Natural killer cell (primary cell): ENCODE measurements at regions not wholly inside any gene's neighbourhood (a gene's known extent, or its start where the extent isn't known, plus 50 kb on each side); places are given as distances from the start of the nearest gene placed in this dataset.

Experiments
- ATAC-seq, 3 donors: fragments of 150-1000 bp in 2 of 3; fragments of 200-7000 bp in 1 of 3; cut with Tn5 transposase; 1 replicate in 1 of 3; 2 replicates in 2 of 3; pipeline ENCODE4 v1.10.0; 2021; ENCODE audit warnings: mild to moderate bottlenecking in 2 of 3, moderate library complexity in 2 of 3
- DNase-seq, 2 donors: peaks; one replicate each; pipeline versions ENCODE4 v3.0.0 to v3.0.0-alpha.2; 2013 to 2021; ENCODE audit warnings: mixed read lengths in 1 of 2
- H3K27ac ChIP-seq: one replicate; pipeline ENCODE4 v1.5.1; 2013; ENCODE audit warnings: mild to moderate bottlenecking, low read length
- H3K27me3 ChIP-seq: one replicate; pipeline ENCODE4 v1.6.1; 2013; ENCODE audit warnings: low read length; ENCODE audit not compliant: control insufficient read depth, insufficient read depth
- H3K36me3 ChIP-seq: one replicate; pipeline ENCODE4 v1.6.1; 2013; ENCODE audit warnings: low read length; ENCODE audit not compliant: control insufficient read depth, insufficient read depth
- H3K4me1 ChIP-seq: one replicate; pipeline ENCODE4 v1.6.1; 2013; ENCODE audit warnings: low read length; ENCODE audit not compliant: control insufficient read depth, insufficient read depth
- H3K4me3 ChIP-seq: one replicate; pipeline ENCODE4 v1.5.1; 2013; ENCODE audit warnings: low read length
- H3K9me3 ChIP-seq: one replicate; pipeline ENCODE4 v1.6.1; 2013; ENCODE audit warnings: low read length; ENCODE audit not compliant: control insufficient read depth, insufficient read depth
- H3K27ac Mint-ChIP-seq, 2 donors: one replicate each; pipeline ENCODE4 v1.8.0; 2022; ENCODE audit warnings: mild to moderate bottlenecking in 2 of 2, mixed read lengths in 2 of 2, moderate library complexity in 1 of 2
- H3K27me3 Mint-ChIP-seq, 2 donors: one replicate each; pipeline ENCODE4 v1.8.0; 2022; ENCODE audit warnings: low read depth in 2 of 2, mixed read lengths in 2 of 2
- H3K36me3 Mint-ChIP-seq: one replicate; pipeline ENCODE4 v1.8.0; 2022; ENCODE audit warnings: mixed read lengths
- H3K4me1 Mint-ChIP-seq, 2 donors: one replicate each; pipeline ENCODE4 v1.8.0; 2022; ENCODE audit warnings: mixed read lengths in 2 of 2
- H3K4me3 Mint-ChIP-seq: one replicate; pipeline ENCODE4 v1.8.0; 2022; ENCODE audit warnings: mild to moderate bottlenecking, moderate library complexity, mixed read lengths
- H3K9me3 Mint-ChIP-seq, 2 donors: one replicate each; pipeline ENCODE4 v1.8.0; 2022; ENCODE audit warnings: mixed read lengths in 2 of 2
- WGBS: methylation state at CpG from one replicate; pipeline ENCODE4 v1.1.7; 2013; ENCODE audit warnings: missing lambda C conversion rate; ENCODE audit not compliant: insufficient coverage; 5-methylcytosine and 5-hydroxymethylcytosine counted together
- intact Hi-C: fragments of 100-400 bp; cut with micrococcal nuclease; formaldehyde crosslinking; loops from one replicate; pipeline ENCODE4 v1.14.2; 2022
- TF ChIP-seq, protein P1 (sequence below): fragments of 200-600 bp; IDR thresholded peaks from one replicate; pipeline ENCODE4 v1.8.0; 2022; ENCODE audit warnings: antibody characterized with exemption

- peaks cover 13 to 23% of the 10 kb centered on the region in 2 donors for H3K9me3 Mint-ChIP-seq
- intact Hi-C loops, result no loop called here
- H3K4me3 Mint-ChIP-seq, result no peak overlapping the region
- H3K27ac ChIP-seq, result no peak overlapping the region
- H3K4me3 ChIP-seq, result no peak overlapping the region
- 67% methylated on average over 1 of the region's 3 CpGs for WGBS
- ATAC-seq (no peak), DNase-seq (no peak)
- TF ChIP-seq, protein P1, sequence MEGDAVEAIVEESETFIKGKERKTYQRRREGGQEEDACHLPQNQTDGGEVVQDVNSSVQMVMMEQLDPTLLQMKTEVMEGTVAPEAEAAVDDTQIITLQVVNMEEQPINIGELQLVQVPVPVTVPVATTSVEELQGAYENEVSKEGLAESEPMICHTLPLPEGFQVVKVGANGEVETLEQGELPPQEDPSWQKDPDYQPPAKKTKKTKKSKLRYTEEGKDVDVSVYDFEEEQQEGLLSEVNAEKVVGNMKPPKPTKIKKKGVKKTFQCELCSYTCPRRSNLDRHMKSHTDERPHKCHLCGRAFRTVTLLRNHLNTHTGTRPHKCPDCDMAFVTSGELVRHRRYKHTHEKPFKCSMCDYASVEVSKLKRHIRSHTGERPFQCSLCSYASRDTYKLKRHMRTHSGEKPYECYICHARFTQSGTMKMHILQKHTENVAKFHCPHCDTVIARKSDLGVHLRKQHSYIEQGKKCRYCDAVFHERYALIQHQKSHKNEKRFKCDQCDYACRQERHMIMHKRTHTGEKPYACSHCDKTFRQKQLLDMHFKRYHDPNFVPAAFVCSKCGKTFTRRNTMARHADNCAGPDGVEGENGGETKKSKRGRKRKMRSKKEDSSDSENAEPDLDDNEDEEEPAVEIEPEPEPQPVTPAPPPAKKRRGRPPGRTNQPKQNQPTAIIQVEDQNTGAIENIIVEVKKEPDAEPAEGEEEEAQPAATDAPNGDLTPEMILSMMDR, result no peak
- H3K36me3 Mint-ChIP-seq, result peaks cover 14% of the 10 kb centered on the region
- peaks cover 6% of the 10 kb centered on the region for H3K9me3 ChIP-seq
- no peaks in the 10 kb centered on the region for H3K4me1 Mint-ChIP-seq
- H3K4me1 ChIP-seq, result no peaks in the 10 kb centered on the region
- H3K36me3 ChIP-seq, result no peaks in the 10 kb centered on the region
- H3K27me3 Mint-ChIP-seq, result no peaks in the 10 kb centered on the region
- H3K27ac Mint-ChIP-seq, result no peak overlapping the region
- H3K27me3 ChIP-seq, result no peaks in the 10 kb centered on the region
These were observed 216.4 kb downstream of the TECRL start for GRCh38 chr4:64192731-64193412.

DNA sequence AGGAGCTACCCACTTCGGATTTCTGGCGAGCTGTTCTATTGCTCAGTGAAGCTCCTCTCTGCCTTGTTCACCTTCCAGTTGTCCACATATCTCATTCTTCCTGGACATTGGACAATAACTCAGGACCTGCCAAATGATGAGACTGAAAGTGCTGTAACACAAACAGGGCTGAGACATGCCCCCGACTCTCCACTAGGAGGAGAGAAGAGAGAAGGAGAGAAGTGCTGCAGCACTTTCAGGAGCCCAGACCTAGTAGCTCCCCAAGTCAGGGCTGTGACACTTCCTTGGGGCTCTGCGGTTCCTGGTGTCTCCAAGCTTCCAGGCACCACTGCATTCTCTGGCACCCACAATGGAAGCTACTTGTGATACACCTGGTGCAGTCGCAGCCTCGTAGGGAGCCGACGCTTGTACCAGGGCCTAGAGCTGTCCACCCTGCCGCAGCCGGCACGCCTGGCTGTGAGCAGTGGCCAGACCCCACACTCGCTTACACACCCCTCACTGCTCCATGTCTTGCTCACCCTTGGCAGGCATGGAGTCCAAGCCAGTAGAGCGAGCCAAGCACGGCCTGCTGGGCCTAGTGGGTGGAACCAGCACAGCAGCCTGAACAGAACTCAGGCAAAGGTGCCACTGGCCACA, 234.9 kb downstream of the TECRL start:
- H3K4me1 ChIP-seq, result no peaks in the 10 kb centered on the region
- DNase-seq (no peak), ATAC-seq (no peak)
- H3K9me3 Mint-ChIP-seq, result peaks cover 2 to 6% of the 10 kb centered on the region in 2 donors
- no peak overlapping the region for H3K4me3 ChIP-seq
- H3K36me3 Mint-ChIP-seq, result no peaks in the 10 kb centered on the region
- no peaks in the 10 kb centered on the region for H3K36me3 ChIP-seq
- no peaks in the 10 kb centered on the region for H3K4me1 Mint-ChIP-seq
- 92% methylated on average over 14 of the region's 14 CpGs for WGBS
- H3K27ac ChIP-seq, result no peak overlapping the region
- H3K27me3 ChIP-seq, result no peaks in the 10 kb centered on the region
- no peak overlapping the region for H3K4me3 Mint-ChIP-seq
- no peaks in the 10 kb centered on the region for H3K27me3 Mint-ChIP-seq
- TF ChIP-seq, protein P1, result no peak
- intact Hi-C loops, result no loop called here
- H3K27ac Mint-ChIP-seq, result no peak overlapping the region
- peaks cover 5% of the 10 kb centered on the region for H3K9me3 ChIP-seq

- WGBS, result 81% methylated on average over 3 of the region's 3 CpGs
- Histone ChIP-seq H3K9me3 (no peaks in the 10 kb centered on the region), H3K4me1 (no peaks in the 10 kb centered on the region), H3K36me3 (no peaks in the 10 kb centered on the region), H3K27me3 (no peaks in the 10 kb centered on the region), H3K27ac (no peak overlapping the region), H3K4me3 (no peak overlapping the region)
- Mint-ChIP-seq H3K36me3 (no peaks in the 10 kb centered on the region), H3K27me3 (no peaks in the 10 kb centered on the region), H3K27ac (no peak overlapping the region), H3K4me1 (no peaks in the 10 kb centered on the region), H3K9me3 (peaks cover 3 to 7% of the 10 kb centered on the region in 2 donors), H3K4me3 (no peak overlapping the region)
- ATAC-seq (no peak), DNase-seq (no peak)
- intact Hi-C loops, result no loop called here
- TF ChIP-seq, protein P1, result no peak
These were observed 242.9 kb downstream of the TECRL start for GRCh38 chr4:64166365-64166764.
